ENCODE measurements at regions not wholly inside any gene's neighbourhood (a gene's known extent, or its start where the extent isn't known, plus 50 kb on each side); places are given as distances from the start of the nearest gene placed in this dataset.

DNA sequence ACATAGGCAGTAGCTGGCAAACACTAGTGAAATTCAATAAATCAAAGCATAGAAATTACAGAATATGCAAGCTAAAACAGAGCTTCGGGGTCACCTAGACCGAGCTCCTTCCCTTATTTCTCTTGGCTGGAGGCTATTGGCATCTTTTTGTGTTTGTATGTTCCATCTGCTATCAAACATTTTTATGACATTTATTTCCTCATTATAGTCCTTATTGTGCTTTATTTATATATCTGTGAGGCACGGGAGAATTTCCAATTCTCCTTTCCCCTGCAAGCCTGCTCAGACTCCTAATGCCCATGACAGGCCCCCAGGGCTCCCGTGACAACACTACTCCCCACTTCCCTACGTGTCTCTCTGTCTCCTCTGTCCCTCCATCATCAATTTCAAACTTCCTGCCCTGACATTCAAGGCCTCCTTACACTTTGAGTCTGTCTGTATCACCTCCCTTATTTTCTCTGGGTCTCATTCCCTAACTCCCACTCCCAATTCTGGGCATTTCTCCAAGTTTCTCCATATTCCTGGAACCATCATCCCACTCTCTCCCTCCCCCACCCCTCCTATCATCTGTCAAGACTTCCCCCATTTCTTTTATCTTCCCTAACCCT lies 316.9 kb downstream of the OSR1 start:
- TF ChIP-seq, protein P1, sequence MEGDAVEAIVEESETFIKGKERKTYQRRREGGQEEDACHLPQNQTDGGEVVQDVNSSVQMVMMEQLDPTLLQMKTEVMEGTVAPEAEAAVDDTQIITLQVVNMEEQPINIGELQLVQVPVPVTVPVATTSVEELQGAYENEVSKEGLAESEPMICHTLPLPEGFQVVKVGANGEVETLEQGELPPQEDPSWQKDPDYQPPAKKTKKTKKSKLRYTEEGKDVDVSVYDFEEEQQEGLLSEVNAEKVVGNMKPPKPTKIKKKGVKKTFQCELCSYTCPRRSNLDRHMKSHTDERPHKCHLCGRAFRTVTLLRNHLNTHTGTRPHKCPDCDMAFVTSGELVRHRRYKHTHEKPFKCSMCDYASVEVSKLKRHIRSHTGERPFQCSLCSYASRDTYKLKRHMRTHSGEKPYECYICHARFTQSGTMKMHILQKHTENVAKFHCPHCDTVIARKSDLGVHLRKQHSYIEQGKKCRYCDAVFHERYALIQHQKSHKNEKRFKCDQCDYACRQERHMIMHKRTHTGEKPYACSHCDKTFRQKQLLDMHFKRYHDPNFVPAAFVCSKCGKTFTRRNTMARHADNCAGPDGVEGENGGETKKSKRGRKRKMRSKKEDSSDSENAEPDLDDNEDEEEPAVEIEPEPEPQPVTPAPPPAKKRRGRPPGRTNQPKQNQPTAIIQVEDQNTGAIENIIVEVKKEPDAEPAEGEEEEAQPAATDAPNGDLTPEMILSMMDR (conservative IDR thresholded peaks at IDR 0.05), result no peak
- TF ChIP-seq ZFX (IDR thresholded peaks at IDR 0.05), result no peak
- no peak overlapping the region for H3K27ac ChIP-seq

DNA sequence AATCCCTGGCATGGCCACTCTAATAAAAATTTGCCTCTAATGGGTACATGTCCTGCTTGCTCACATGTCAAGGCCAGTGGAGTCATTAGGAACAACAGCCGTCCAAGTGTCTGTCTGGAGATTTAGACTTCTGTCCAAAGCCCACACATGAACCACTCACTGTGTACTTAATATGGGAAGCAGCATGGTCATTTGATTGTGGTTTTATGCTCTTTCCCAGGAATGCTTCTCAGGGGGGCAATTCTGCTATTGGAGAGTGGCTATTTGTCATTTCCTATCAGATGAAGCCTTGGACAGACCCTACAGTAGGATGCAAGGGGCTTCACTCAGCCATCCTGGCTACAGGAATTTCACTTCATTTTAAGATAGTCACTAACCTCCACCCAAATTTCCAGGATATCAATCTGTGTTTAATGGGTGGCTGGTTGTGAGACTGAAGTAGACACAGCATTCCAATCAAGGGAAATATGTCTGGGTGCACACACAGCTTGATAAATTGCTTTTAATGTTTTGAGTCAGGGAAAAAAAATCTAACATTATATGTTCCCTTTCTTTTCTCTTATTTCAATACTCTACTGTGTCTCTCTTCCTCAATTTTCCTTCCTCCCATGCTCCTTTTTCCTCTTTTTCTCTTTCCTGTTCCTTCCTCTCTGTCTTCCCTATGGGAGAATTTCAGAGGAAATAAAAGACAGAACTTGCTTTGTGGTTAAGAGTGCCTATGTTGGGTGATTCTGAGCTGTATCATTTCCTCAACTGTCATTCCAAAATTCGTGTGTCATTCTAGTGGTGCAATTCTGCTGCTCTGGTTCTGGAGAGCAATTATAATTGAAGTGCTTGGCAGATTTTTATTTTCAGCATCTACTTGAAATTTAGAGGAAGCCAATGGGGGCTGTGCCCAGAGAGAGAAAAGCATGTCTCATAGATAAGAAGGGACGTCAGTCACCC lies 320.1 kb downstream of the OSR1 start:
- no peak overlapping the region for H3K27ac ChIP-seq

GRCh38 chr2:19036091-19036490 lies 322.3 kb downstream of the OSR1 start:
- no peak overlapping the region for H3K27ac ChIP-seq
- no peak for TF ChIP-seq ZFX (IDR thresholded peaks at IDR 0.05)
- TF ChIP-seq, protein P1 (conservative IDR thresholded peaks at IDR 0.05), result no peak

More for the DNA sequence above, 320.1 kb downstream of the OSR1 start:
- TF ChIP-seq, protein P1 (conservative IDR thresholded peaks at IDR 0.05), result no peak
- no peak for TF ChIP-seq ZFX (IDR thresholded peaks at IDR 0.05)

GRCh38 chr2:19035238-19035637 lies 323.2 kb downstream of the OSR1 start:
- no peak for TF ChIP-seq ZFX (IDR thresholded peaks at IDR 0.05)
- TF ChIP-seq, protein P1 (conservative IDR thresholded peaks at IDR 0.05), result no peak
- no peak overlapping the region for H3K27ac ChIP-seq

GRCh38 chr2:19033240-19033639 lies 325.2 kb downstream of the OSR1 start:
- TF ChIP-seq, protein P1 (conservative IDR thresholded peaks at IDR 0.05), result no peak
- no peak for TF ChIP-seq ZFX (IDR thresholded peaks at IDR 0.05)
- no peak overlapping the region for H3K27ac ChIP-seq

GRCh38 chr2:19031642-19032041 lies 326.8 kb downstream of the OSR1 start:
- no peak overlapping the region for H3K27ac ChIP-seq
- no peak for TF ChIP-seq ZFX (IDR thresholded peaks at IDR 0.05)
- TF ChIP-seq, protein P1 (conservative IDR thresholded peaks at IDR 0.05), result no peak

DNA sequence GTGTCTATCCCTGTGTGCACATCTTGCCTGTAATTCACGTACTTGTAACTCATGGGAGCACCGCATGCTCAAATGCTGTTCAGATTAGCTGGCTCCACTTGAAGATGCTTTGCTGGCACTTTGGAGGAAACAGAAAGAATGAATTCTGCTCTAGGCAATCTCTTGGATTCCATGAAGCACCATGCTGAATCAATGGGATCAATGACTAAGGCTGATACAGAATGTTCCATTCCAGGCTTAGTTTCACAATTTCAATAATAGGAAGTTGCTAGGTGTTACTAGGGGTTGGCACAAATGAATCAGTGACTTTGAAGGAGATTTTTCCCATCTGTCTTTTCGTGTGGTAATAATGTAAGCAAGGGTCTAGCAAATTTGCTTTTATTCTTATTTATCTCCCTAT lies 328.8 kb downstream of the OSR1 start:
- no peak for TF ChIP-seq ZFX (IDR thresholded peaks at IDR 0.05)
- TF ChIP-seq, protein P1 (conservative IDR thresholded peaks at IDR 0.05), result no peak
- H3K27ac ChIP-seq, result no peak overlapping the region
